ENCODE measurements at regions not wholly inside any gene's neighbourhood (a gene's known extent, or its start where the extent isn't known, plus 50 kb on each side); places are given as distances from the start of the nearest gene placed in this dataset.
"Not testable (repeated sequence)": the region's sequence is repeated elsewhere in the genome, so short reads cannot be mapped to it uniquely, and the experiment has no call there.

DNA sequence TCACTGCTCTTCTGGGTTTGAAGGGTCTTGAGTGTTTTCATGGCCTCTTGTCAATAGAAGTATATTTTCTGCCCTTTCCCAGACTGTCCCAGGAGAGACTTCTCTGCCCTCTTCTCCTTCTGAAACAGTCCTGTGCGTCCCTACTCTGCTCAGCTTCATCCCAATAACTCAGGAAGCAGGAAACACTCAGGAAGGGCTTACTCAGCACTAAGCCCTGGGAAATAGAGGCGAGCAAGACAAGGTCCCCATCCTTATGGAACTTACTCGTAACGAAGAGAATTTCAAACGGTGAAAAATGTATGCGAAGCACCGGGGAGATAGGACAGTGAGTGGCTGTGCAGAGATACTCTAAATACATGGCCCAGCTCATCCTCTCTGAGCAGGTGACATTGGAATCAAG, 52.8 kb upstream of the TFRC start:
- H3K36me3 ChIP-seq (ENCODE audit: insufficient read depth, low read length): no peaks in the 10 kb centered on the region
- H3K9me3 ChIP-seq (ENCODE audit: insufficient read depth, low read depth, low read length): no peaks in the 10 kb centered on the region
- H3K4me3 ChIP-seq (ENCODE audit: low read length, poor library complexity, severe bottlenecking): no peak overlapping the region
- no peaks in the 10 kb centered on the region for H4K20me1 ChIP-seq (ENCODE audit: insufficient read depth, low read length, poor library complexity, severe bottlenecking)
- H3K4me2 ChIP-seq (ENCODE audit: low read depth, low read length, poor library complexity, severe bottlenecking): no peak overlapping the region
- H3K4me1 ChIP-seq (ENCODE audit: insufficient read depth, low read length, poor library complexity, severe bottlenecking): peaks cover 23% of the 10 kb centered on the region
- H3K27me3 ChIP-seq (ENCODE audit: insufficient read depth, low read length, poor library complexity, severe bottlenecking): no peaks in the 10 kb centered on the region
- TF ChIP-seq, protein P1, sequence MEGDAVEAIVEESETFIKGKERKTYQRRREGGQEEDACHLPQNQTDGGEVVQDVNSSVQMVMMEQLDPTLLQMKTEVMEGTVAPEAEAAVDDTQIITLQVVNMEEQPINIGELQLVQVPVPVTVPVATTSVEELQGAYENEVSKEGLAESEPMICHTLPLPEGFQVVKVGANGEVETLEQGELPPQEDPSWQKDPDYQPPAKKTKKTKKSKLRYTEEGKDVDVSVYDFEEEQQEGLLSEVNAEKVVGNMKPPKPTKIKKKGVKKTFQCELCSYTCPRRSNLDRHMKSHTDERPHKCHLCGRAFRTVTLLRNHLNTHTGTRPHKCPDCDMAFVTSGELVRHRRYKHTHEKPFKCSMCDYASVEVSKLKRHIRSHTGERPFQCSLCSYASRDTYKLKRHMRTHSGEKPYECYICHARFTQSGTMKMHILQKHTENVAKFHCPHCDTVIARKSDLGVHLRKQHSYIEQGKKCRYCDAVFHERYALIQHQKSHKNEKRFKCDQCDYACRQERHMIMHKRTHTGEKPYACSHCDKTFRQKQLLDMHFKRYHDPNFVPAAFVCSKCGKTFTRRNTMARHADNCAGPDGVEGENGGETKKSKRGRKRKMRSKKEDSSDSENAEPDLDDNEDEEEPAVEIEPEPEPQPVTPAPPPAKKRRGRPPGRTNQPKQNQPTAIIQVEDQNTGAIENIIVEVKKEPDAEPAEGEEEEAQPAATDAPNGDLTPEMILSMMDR (conservative IDR thresholded peaks at IDR 0.05; ENCODE audit: low read length): no peak
- TF ChIP-seq EZH2phosphoT487 (IDR thresholded peaks at IDR 0.05; ENCODE audit: borderline replicate concordance): no peak
- H3F3A ChIP-seq (ENCODE audit: low read depth): no peaks in the 10 kb centered on the region
- no peaks in the 10 kb centered on the region for H3K79me2 ChIP-seq (ENCODE audit: insufficient read depth, low read length)
- H3K9me2 ChIP-seq (replicated peaks; ENCODE audit: low read depth, low read length): no peaks in the 10 kb centered on the region
- H3K9ac ChIP-seq (ENCODE audit: low read depth, low read length, poor library complexity, severe bottlenecking): no peak overlapping the region
- no peak overlapping the region for H2AFZ ChIP-seq (ENCODE audit: low read length)

DNA sequence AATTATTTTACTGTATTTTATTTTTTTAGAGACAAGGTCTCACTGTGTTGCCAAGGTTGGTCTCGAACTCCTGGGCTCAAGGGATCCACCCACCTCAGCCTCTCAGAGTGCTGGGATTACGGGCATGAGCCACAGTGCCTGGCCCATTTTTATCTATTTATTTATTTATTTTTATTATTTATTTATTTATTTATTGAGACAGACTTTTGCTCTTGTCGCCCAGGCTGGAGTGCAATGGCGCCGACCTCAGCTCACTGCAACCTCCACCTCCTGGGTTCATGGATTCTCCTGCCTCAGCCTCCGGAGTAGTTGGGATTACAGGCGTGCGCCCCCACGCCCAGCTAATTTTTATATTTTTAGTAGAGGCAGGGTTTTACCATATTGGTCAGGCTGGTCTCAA, 52.0 kb upstream of the TFRC start:
- H3F3A ChIP-seq (ENCODE audit: low read depth); H3K36me3 ChIP-seq (ENCODE audit: insufficient read depth, low read length); H3K4me3 ChIP-seq (ENCODE audit: low read length, poor library complexity, severe bottlenecking); H3K9ac ChIP-seq (ENCODE audit: low read depth, low read length, poor library complexity, severe bottlenecking); H2AFZ ChIP-seq (ENCODE audit: low read length); H3K9me3 ChIP-seq (ENCODE audit: insufficient read depth, low read depth, low read length); H3K9me2 ChIP-seq (replicated peaks; ENCODE audit: low read depth, low read length); H3K79me2 ChIP-seq (ENCODE audit: insufficient read depth, low read length); H3K27me3 ChIP-seq (ENCODE audit: insufficient read depth, low read length, poor library complexity, severe bottlenecking); H4K20me1 ChIP-seq (ENCODE audit: insufficient read depth, low read length, poor library complexity, severe bottlenecking); H3K4me2 ChIP-seq (ENCODE audit: low read depth, low read length, poor library complexity, severe bottlenecking): not testable (repeated sequence)
- peaks cover 25% of the 10 kb centered on the region for H3K4me1 ChIP-seq (ENCODE audit: insufficient read depth, low read length, poor library complexity, severe bottlenecking)

GRCh38 chr3:196131921-196132320, 50.0 kb upstream of the TFRC start:
- Histone ChIP-seq H3F3A (ENCODE audit: low read depth) (0 out of 2 replicates have a peak, but pooled peaks cover 5% of the 10 kb centered on the region), H3K9me3 (ENCODE audit: insufficient read depth, low read depth, low read length) (no peaks in the 10 kb centered on the region), H3K9ac (ENCODE audit: low read depth, low read length, poor library complexity, severe bottlenecking) (no peak overlapping the region), H3K9me2 (replicated peaks; ENCODE audit: low read depth, low read length) (no peaks in the 10 kb centered on the region), H3K4me1 (ENCODE audit: insufficient read depth, low read length, poor library complexity, severe bottlenecking) (peaks cover 42% of the 10 kb centered on the region), H4K20me1 (ENCODE audit: insufficient read depth, low read length, poor library complexity, severe bottlenecking) (no peaks in the 10 kb centered on the region), H3K36me3 (ENCODE audit: insufficient read depth, low read length) (no peaks in the 10 kb centered on the region), H3K79me2 (ENCODE audit: insufficient read depth, low read length) (peaks cover 10% of the 10 kb centered on the region), H3K4me2 (ENCODE audit: low read depth, low read length, poor library complexity, severe bottlenecking) (no peak overlapping the region), H2AFZ (ENCODE audit: low read length) (no peak overlapping the region), H3K27me3 (ENCODE audit: insufficient read depth, low read length, poor library complexity, severe bottlenecking) (no peaks in the 10 kb centered on the region), H3K4me3 (ENCODE audit: low read length, poor library complexity, severe bottlenecking) (no peak overlapping the region)
- TF ChIP-seq EZH2phosphoT487 (IDR thresholded peaks at IDR 0.05; ENCODE audit: borderline replicate concordance): no peak
- TF ChIP-seq, protein P1 (conservative IDR thresholded peaks at IDR 0.05; ENCODE audit: low read length): no peak
